H1 (cell line): ENCODE measurements at regions not wholly inside any gene's neighbourhood (a gene's known extent, or its start where the extent isn't known, plus 50 kb on each side); places are given as distances from the start of the nearest gene placed in this dataset.

Experiments
- CTCF ChIP-seq, 3 experiments: IDR thresholded peaks; 1 replicate in 2 of 3; 2 replicates in 1 of 3; pipeline versions ENCODE4 v1.5.1 to v1.6.1; 2011; ENCODE audit warnings: low read length in 3 of 3, mild to moderate bottlenecking in 3 of 3, inconsistent platforms in 2 of 3, low read depth in 1 of 3, moderate library complexity in 1 of 3; ENCODE audit not compliant: insufficient read depth in 1 of 3; ENCODE audit errors: control extremely low read depth in 1 of 3
- FOSL1 ChIP-seq: IDR thresholded peaks from 2 replicates; pipeline ENCODE4 v1.6.1; 2011; ENCODE audit warnings: mild to moderate bottlenecking, low read depth, low read length, moderate library complexity; ENCODE audit not compliant: insufficient read depth
- GTF2F1 ChIP-seq: IDR thresholded peaks from 2 replicates; pipeline ENCODE4 v1.6.1; 2012; ENCODE audit warnings: low read depth, low read length, improper control_type of control experiment, borderline replicate concordance
- JUND ChIP-seq: IDR thresholded peaks from 2 replicates; pipeline ENCODE4 v1.6.1; 2011; ENCODE audit warnings: mild to moderate bottlenecking, improper control_type of control experiment, low read length

DNA sequence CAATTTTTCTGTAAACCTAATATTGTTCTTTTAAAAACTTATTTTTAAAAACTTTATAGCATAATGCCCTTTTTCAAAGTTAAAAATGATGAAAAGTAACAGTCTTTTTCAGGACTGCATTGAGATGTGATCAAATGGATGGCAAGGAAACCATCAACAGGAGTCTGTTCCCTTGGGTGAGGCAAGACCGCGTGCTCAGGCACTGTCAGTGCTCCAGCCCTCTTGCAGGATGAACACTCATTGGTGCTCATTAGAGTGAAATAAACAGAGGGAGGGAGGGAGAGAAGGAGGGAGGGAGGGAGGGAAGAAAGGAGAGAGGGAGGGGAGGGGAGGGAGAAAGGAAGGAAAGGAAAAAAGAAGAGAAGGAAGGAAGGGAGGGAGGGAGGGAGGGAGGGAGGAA lies 145.7 kb upstream of the CHST15 start:
- TF ChIP-seq CTCF (IDR thresholded peaks at IDR 0.05; ENCODE audit: control extremely low read depth in 1 of 3, insufficient read depth in 1 of 3, low read depth in 1 of 3, low read length in 3 of 3): no peak
- TF ChIP-seq GTF2F1: no peak
- no peak for TF ChIP-seq JUND
- no peak for TF ChIP-seq FOSL1
